ENCODE measurements at regions not wholly inside any gene's neighbourhood (a gene's known extent, or its start where the extent isn't known, plus 50 kb on each side); places are given as distances from the start of the nearest gene placed in this dataset.

DNA sequence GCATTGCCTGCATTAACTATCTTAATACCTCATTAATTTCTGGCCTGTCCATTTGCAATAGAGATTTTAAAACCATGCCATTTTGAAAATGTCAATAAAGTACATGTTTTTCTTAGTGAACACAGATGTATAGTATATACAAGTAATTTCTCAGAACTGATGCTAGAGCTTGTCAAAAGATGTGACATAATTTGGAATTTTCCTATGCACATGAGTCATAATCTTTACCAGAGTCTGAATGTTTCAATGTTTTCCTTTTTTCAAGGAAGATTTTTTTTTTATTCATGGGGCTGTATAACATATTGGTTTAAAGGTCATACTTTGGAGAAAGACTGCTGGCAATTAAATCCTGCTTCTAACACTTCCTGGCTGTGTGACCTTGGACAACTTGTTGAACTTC lies 1347.5 kb upstream of the ADGRB3 start:
- H3K4me1 ChIP-seq (ENCODE audit: low read length) = no peaks in the 10 kb centered on the region
- no peak overlapping the region for H3K4me3 ChIP-seq (ENCODE audit: low read length)
- no peaks in the 10 kb centered on the region for H3K9me2 ChIP-seq (replicated peaks; ENCODE audit: insufficient read depth, low read length)
- TF ChIP-seq, protein P1, sequence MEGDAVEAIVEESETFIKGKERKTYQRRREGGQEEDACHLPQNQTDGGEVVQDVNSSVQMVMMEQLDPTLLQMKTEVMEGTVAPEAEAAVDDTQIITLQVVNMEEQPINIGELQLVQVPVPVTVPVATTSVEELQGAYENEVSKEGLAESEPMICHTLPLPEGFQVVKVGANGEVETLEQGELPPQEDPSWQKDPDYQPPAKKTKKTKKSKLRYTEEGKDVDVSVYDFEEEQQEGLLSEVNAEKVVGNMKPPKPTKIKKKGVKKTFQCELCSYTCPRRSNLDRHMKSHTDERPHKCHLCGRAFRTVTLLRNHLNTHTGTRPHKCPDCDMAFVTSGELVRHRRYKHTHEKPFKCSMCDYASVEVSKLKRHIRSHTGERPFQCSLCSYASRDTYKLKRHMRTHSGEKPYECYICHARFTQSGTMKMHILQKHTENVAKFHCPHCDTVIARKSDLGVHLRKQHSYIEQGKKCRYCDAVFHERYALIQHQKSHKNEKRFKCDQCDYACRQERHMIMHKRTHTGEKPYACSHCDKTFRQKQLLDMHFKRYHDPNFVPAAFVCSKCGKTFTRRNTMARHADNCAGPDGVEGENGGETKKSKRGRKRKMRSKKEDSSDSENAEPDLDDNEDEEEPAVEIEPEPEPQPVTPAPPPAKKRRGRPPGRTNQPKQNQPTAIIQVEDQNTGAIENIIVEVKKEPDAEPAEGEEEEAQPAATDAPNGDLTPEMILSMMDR (IDR thresholded peaks at IDR 0.05; ENCODE audit: low read length) = no peak
- TF ChIP-seq EZH2 (optimal IDR thresholded peaks at IDR 0.05; ENCODE audit: low read depth, low read length) = no peak
- TF ChIP-seq EZH2phosphoT487 (IDR thresholded peaks at IDR 0.05; ENCODE audit: low read length) = no peak
- no peaks in the 10 kb centered on the region for H3K36me3 ChIP-seq (replicated peaks; ENCODE audit: insufficient read depth, low read length)
- H3K79me2 ChIP-seq (ENCODE audit: low read length) = no peaks in the 10 kb centered on the region
- H3K9me3 ChIP-seq (replicated peaks; ENCODE audit: insufficient read depth, low read length) = no peaks in the 10 kb centered on the region
- H3K4me2 ChIP-seq (ENCODE audit: low read depth, low read length) = no peak overlapping the region
- H3F3A ChIP-seq (ENCODE audit: insufficient read depth, low read length) = no peaks in the 10 kb centered on the region
- H3K9ac ChIP-seq (ENCODE audit: low read length) = no peak overlapping the region
- H3K27me3 ChIP-seq (replicated peaks; ENCODE audit: insufficient read depth, low read length) = no peaks in the 10 kb centered on the region
- H3K27ac ChIP-seq (ENCODE audit: low read length) = no peak overlapping the region
- no peak overlapping the region for H2AFZ ChIP-seq (ENCODE audit: low read length)
- no peaks in the 10 kb centered on the region for H4K20me1 ChIP-seq (ENCODE audit: insufficient read depth, low read length)
- DNase-seq = no peak

DNA sequence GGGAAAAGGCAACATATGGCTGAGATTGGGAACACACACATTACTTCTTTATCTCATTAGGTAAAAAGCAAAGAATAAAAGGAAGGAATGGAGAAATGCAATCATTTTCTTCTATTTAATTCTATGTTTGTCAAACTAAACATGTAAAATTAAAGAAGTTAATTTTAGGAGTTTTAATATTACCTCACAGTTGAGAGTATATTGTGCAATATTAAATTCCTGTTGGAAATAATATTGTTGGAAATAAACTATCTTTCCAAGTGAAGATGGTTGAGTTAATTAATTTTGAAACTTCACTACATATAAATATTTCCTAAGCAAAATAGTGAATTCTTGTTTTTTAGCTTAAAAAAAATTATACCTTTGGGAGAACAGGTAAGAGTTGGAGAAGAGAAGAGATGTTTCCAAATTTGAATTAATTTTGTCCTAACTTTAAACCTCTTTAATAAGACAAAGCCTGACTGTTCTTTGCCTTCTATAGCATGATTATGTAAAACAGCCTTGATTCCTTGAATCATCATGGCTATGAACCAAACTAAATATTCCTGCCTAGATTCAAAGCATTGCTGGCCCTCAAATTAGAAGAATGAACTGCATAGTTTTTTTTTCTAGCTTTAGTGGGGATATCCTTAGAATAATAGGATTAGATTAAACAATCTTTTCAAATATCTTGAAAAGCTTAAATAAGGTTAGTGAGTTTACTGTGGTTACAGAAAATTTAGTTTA lies 1349.1 kb upstream of the ADGRB3 start:
- Histone ChIP-seq H3K4me2 (ENCODE audit: low read depth, low read length) (no peak overlapping the region), H3K9ac (ENCODE audit: low read length) (no peak overlapping the region), H3K9me2 (replicated peaks; ENCODE audit: insufficient read depth, low read length) (no peaks in the 10 kb centered on the region), H2AFZ (ENCODE audit: low read length) (no peak overlapping the region), H3K4me3 (ENCODE audit: low read length) (no peak overlapping the region), H3K79me2 (ENCODE audit: low read length) (no peaks in the 10 kb centered on the region), H3F3A (ENCODE audit: insufficient read depth, low read length) (no peaks in the 10 kb centered on the region), H3K27me3 (replicated peaks; ENCODE audit: insufficient read depth, low read length) (no peaks in the 10 kb centered on the region), H4K20me1 (ENCODE audit: insufficient read depth, low read length) (no peaks in the 10 kb centered on the region), H3K36me3 (replicated peaks; ENCODE audit: insufficient read depth, low read length) (no peaks in the 10 kb centered on the region), H3K9me3 (replicated peaks; ENCODE audit: insufficient read depth, low read length) (no peaks in the 10 kb centered on the region), H3K4me1 (ENCODE audit: low read length) (no peaks in the 10 kb centered on the region), H3K27ac (ENCODE audit: low read length) (no peak overlapping the region)
- no peak for DNase-seq
- no peak for TF ChIP-seq EZH2phosphoT487 (IDR thresholded peaks at IDR 0.05; ENCODE audit: low read length)
- TF ChIP-seq EZH2 (optimal IDR thresholded peaks at IDR 0.05; ENCODE audit: low read depth, low read length) = no peak
- TF ChIP-seq, protein P1 (IDR thresholded peaks at IDR 0.05; ENCODE audit: low read length) = no peak

DNA sequence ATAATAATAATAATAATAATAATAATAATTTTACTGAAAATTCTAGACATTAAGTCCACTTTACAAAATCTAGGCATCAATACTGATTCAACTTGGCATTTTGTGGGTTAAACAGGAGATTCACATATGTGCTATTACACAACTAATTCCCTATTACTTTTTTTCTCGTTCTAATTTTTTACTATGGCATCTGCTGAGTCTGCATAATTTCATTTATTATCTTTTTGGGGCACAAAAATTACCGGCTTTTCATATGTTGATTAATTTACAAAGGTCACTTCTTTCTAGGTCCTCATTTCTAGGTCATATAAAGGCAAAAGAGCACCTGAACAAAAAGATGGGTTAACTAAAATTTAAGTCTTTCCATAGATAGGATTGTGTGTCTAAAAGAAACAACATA lies 1357.8 kb upstream of the ADGRB3 start:
- Histone ChIP-seq H3K9me2 (replicated peaks; ENCODE audit: insufficient read depth, low read length) (no peaks in the 10 kb centered on the region), H3K27ac (ENCODE audit: low read length) (no peak overlapping the region), H3K79me2 (ENCODE audit: low read length) (no peaks in the 10 kb centered on the region), H3K4me2 (ENCODE audit: low read depth, low read length) (no peak overlapping the region), H3K4me1 (ENCODE audit: low read length) (no peaks in the 10 kb centered on the region), H3K4me3 (ENCODE audit: low read length) (no peak overlapping the region), H3K9ac (ENCODE audit: low read length) (no peak overlapping the region), H4K20me1 (ENCODE audit: insufficient read depth, low read length) (no peaks in the 10 kb centered on the region), H3F3A (ENCODE audit: insufficient read depth, low read length) (no peaks in the 10 kb centered on the region), H2AFZ (ENCODE audit: low read length) (no peak overlapping the region), H3K27me3 (replicated peaks; ENCODE audit: insufficient read depth, low read length) (no peaks in the 10 kb centered on the region), H3K9me3 (replicated peaks; ENCODE audit: insufficient read depth, low read length) (no peaks in the 10 kb centered on the region), H3K36me3 (replicated peaks; ENCODE audit: insufficient read depth, low read length) (no peaks in the 10 kb centered on the region)
- no peak for DNase-seq
- TF ChIP-seq EZH2phosphoT487 (IDR thresholded peaks at IDR 0.05; ENCODE audit: low read length) (no peak), EZH2 (optimal IDR thresholded peaks at IDR 0.05; ENCODE audit: low read depth, low read length) (no peak)
- TF ChIP-seq, protein P1 (IDR thresholded peaks at IDR 0.05; ENCODE audit: low read length) = no peak
